ENCODE measurements at regions not wholly inside any gene's neighbourhood (a gene's known extent, or its start where the extent isn't known, plus 50 kb on each side); places are given as distances from the start of the nearest gene placed in this dataset.

DNA sequence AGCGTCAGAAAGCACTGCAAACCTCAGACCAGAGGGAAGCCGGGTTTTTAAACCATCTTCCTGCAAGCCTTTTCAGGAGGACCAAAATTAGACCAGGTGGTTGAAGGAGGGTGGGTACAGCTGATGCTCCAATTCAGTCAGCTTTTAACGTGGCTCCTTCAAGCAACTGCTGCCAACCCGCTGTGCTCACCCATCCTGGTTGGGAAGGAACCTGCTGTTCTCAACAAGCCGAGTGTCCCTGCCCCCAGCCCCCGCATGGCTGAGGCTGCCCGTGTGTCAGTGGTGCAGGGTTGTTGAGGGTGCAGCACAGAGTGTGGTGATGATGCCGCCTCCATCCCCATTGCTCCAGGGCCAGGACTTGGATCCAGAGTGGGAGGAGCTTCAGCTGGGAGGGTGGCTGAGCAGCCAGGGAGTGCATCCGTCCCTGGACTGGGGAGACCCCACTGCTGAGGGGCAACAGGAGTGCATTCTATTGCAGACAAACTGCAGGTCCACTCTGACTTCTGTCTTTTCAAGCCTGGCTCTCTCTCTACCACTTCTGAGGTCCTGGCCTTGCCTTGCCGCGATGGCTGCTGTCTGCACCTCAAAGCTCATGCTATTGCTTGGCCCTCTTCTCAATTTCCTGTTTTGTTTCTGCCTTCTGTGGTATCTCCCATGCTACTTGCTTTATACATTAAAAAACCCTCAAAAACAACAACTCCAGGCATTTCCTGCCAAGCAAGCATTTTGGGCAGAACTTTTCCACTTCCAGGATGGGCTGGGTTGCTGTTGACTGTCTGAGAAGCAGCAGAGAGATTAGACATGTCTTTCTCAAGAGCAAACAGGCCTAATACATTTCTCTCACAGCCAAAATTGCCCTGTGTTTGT is 134.7 kb downstream of the DNAJB6 start:
- TF ChIP-seq, protein P1, sequence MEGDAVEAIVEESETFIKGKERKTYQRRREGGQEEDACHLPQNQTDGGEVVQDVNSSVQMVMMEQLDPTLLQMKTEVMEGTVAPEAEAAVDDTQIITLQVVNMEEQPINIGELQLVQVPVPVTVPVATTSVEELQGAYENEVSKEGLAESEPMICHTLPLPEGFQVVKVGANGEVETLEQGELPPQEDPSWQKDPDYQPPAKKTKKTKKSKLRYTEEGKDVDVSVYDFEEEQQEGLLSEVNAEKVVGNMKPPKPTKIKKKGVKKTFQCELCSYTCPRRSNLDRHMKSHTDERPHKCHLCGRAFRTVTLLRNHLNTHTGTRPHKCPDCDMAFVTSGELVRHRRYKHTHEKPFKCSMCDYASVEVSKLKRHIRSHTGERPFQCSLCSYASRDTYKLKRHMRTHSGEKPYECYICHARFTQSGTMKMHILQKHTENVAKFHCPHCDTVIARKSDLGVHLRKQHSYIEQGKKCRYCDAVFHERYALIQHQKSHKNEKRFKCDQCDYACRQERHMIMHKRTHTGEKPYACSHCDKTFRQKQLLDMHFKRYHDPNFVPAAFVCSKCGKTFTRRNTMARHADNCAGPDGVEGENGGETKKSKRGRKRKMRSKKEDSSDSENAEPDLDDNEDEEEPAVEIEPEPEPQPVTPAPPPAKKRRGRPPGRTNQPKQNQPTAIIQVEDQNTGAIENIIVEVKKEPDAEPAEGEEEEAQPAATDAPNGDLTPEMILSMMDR (IDR thresholded peaks at IDR 0.05; ENCODE audit: low read depth, low read length, missing control alignments) = no peak
- DNase-seq (ENCODE audit: low read depth) = no peak
- H3K4me3 ChIP-seq (ENCODE audit: low read depth, low read length) = no peak overlapping the region
- in situ Hi-C loops (cut with HindIII; ENCODE audit: low sequenced_read_pairs) = no loop called here

GRCh38 chr7:157472311-157473050 is 135.7 kb downstream of the DNAJB6 start:
- no peak overlapping the region for H3K4me3 ChIP-seq (ENCODE audit: low read depth, low read length)
- TF ChIP-seq, protein P1 (IDR thresholded peaks at IDR 0.05; ENCODE audit: low read depth, low read length, missing control alignments) = no peak
- in situ Hi-C loops (cut with HindIII; ENCODE audit: low sequenced_read_pairs) = no loop called here
- no peak for DNase-seq (ENCODE audit: low read depth)

DNA sequence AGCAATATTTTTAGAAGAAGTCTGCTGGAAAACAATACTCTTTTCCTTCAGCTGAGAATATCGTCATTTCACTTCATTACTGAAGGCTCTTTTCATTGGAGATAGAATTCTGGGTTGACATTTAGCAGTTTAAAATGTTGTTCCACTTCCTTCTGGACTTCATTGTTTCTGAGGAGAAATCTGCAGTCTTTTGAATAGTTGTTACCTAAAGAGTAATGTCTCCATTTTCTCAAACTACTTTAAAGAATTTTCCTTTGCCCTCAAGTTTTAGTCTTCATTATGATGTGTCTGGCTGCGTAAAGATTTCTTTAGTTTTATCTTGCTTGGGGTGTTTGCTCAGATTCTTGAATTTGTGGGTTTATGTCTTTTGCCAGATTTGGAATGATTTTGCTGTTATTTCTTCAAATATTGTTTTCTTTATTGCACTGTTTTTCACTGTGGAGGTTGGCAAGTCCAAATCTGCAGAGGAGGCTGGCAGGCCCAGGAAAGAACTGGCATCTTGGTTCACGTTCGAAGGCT is 136.3 kb downstream of the DNAJB6 start:
- no peak for DNase-seq (ENCODE audit: low read depth)
- TF ChIP-seq, protein P1 (IDR thresholded peaks at IDR 0.05; ENCODE audit: low read depth, low read length, missing control alignments) = no peak
- no peak overlapping the region for H3K4me3 ChIP-seq (ENCODE audit: low read depth, low read length)
- in situ Hi-C loops (cut with HindIII; ENCODE audit: low sequenced_read_pairs) = no loop called here

DNA sequence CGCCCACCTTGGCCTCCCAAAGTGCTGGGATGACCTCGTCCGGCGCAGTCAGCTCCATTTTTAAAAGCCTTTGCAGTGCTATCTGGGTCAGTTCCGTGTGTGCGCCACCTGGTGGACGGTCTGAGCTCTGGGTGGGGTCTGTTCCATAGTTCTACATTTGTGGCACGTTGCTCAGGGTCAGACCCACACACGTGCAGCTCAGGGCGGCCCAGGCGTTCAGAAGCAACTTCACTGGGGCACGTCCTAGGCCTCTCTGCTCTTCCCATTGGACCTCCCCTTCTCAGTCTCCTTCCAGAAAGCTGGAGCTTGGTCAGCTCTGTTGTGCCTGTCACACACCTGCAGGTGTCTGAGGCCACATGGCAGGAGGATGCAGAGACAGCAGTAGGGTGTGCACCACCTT is 137.9 kb downstream of the DNAJB6 start:
- DNase-seq (ENCODE audit: low read depth) = no peak
- no peak overlapping the region for H3K4me3 ChIP-seq (ENCODE audit: low read depth, low read length)
- in situ Hi-C loops (cut with HindIII; ENCODE audit: low sequenced_read_pairs) = no loop called here
- TF ChIP-seq, protein P1 (IDR thresholded peaks at IDR 0.05; ENCODE audit: low read depth, low read length, missing control alignments) = peak; percentile 5

DNA sequence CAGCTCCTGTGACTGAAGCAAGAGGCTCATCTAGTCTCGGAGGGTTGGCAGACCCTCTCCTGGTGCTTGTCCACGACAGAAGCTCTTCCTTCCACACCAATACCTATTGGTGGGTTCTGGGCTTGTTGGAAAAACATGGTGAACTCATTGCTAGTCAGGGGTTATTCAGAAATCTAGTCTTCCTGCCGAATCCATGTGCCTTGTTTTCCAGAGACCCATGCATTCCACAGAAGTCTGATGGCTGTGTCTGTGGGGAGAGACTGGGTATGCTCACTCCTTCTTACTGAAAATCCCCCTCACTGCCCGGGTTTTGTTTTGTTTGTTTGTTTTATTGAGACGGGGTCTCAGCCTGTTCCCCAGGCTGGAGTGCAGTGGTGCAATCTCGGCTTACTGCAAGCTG is 138.3 kb downstream of the DNAJB6 start:
- in situ Hi-C loops (cut with HindIII; ENCODE audit: low sequenced_read_pairs) = no loop called here
- TF ChIP-seq, protein P1 (IDR thresholded peaks at IDR 0.05; ENCODE audit: low read depth, low read length, missing control alignments) = no peak
- H3K4me3 ChIP-seq (ENCODE audit: low read depth, low read length) = no peak overlapping the region
- no peak for DNase-seq (ENCODE audit: low read depth)

GRCh38 chr7:157475601-157476000 is 138.8 kb downstream of the DNAJB6 start:
- no peak for DNase-seq (ENCODE audit: low read depth)
- TF ChIP-seq, protein P1 (IDR thresholded peaks at IDR 0.05; ENCODE audit: low read depth, low read length, missing control alignments) = no peak
- in situ Hi-C loops (cut with HindIII; ENCODE audit: low sequenced_read_pairs) = no loop called here
- H3K4me3 ChIP-seq (ENCODE audit: low read depth, low read length) = no peak overlapping the region
